ENCODE measurements at regions not wholly inside any gene's neighbourhood (a gene's known extent, or its start where the extent isn't known, plus 50 kb on each side); places are given as distances from the start of the nearest gene placed in this dataset.
"Not testable (repeated sequence)": the region's sequence is repeated elsewhere in the genome, so short reads cannot be mapped to it uniquely, and the experiment has no call there.

GRCh38 chr5:24264547-24264946 lies 380.2 kb downstream of the CDH10 start:
- ATAC-seq (no peak), DNase-seq (no peak)
- Histone ChIP-seq H3K4me3 (no peak overlapping the region), H3K9me3 (no peaks in the 10 kb centered on the region), H3K4me1 (no peaks in the 10 kb centered on the region), H3K36me3 (ENCODE audit: insufficient read depth in 1 of 2, low read depth in 1 of 2) (no peaks in the 10 kb centered on the region), H3K27me3 (ENCODE audit: insufficient read depth in 3 of 3, low read length in 2 of 3) (no peaks in the 10 kb centered on the region), H3K27ac (no peak overlapping the region)
- intact Hi-C loops (cut with DNase I) = no loop called here
- 73 to 76% (median 75%) methylated on average over 5 of the region's 5 CpGs for WGBS, 3 donors
- TF ChIP-seq CTCF (IDR thresholded peaks at IDR 0.05) = no peak

- Histone ChIP-seq H3K27me3 (ENCODE audit: insufficient read depth in 3 of 3, low read length in 2 of 3) (no peaks in the 10 kb centered on the region), H3K36me3 (ENCODE audit: insufficient read depth in 1 of 2, low read depth in 1 of 2) (no peaks in the 10 kb centered on the region), H3K4me1 (no peaks in the 10 kb centered on the region), H3K4me3 (no peak overlapping the region), H3K27ac (no peak overlapping the region), H3K9me3 (no peaks in the 10 kb centered on the region)
- DNase-seq (no peak), ATAC-seq (no peak)
- 63 to 79% (median 78%) methylated on average over 4 of the region's 4 CpGs for WGBS, 3 donors
- TF ChIP-seq CTCF (IDR thresholded peaks at IDR 0.05) = no peak
- intact Hi-C loops (cut with DNase I) = no loop called here
These were observed 379.5 kb downstream of the CDH10 start for GRCh38 chr5:24265306-24265705.

- no peak for DNase-seq
- Histone ChIP-seq H3K4me3 (no peak overlapping the region), H3K9me3 (no peaks in the 10 kb centered on the region), H3K27me3 (ENCODE audit: insufficient read depth in 3 of 3, low read length in 2 of 3) (no peaks in the 10 kb centered on the region), H3K36me3 (ENCODE audit: insufficient read depth in 1 of 2, low read depth in 1 of 2) (no peaks in the 10 kb centered on the region), H3K27ac (no peak overlapping the region), H3K4me1 (no peaks in the 10 kb centered on the region)
- intact Hi-C loops (cut with DNase I) = no loop called here
- ATAC-seq = no peak
- WGBS, 3 donors = 92 to 96% (median 95%) methylated on average over 2 of the region's 2 CpGs
- no peak for TF ChIP-seq CTCF (IDR thresholded peaks at IDR 0.05)
These were observed 376.2 kb downstream of the CDH10 start for GRCh38 chr5:24268482-24269056.

- H3K27ac ChIP-seq; ATAC-seq; DNase-seq; H3K36me3 ChIP-seq (ENCODE audit: insufficient read depth in 1 of 2, low read depth in 1 of 2); H3K9me3 ChIP-seq; H3K4me1 ChIP-seq; H3K27me3 ChIP-seq (ENCODE audit: insufficient read depth in 3 of 3, low read length in 2 of 3); H3K4me3 ChIP-seq; intact Hi-C loops (cut with DNase I): not testable (repeated sequence)
- WGBS, 3 donors = 79 to 87% (median 79%) methylated on average over 5 of the region's 5 CpGs
These were observed 373.1 kb downstream of the CDH10 start for GRCh38 chr5:24271702-24272118.

GRCh38 chr5:24272741-24273140 lies 372.0 kb downstream of the CDH10 start:
- 79 to 82% (median 81%) methylated on average over 7 of the region's 7 CpGs for WGBS, 3 donors

More at GRCh38 chr5:24272741-24273140, 372.0 kb downstream of the CDH10 start:
- no peak for TF ChIP-seq CTCF (IDR thresholded peaks at IDR 0.05)
- no peak for ATAC-seq
- no peak overlapping the region for H3K27ac ChIP-seq
- intact Hi-C loops (cut with DNase I) = no loop called here
- H3K36me3 ChIP-seq (ENCODE audit: insufficient read depth in 1 of 2, low read depth in 1 of 2) = no peaks in the 10 kb centered on the region
- no peak for DNase-seq
- H3K9me3 ChIP-seq = no peaks in the 10 kb centered on the region
- no peak overlapping the region for H3K4me3 ChIP-seq
- no peaks in the 10 kb centered on the region for H3K27me3 ChIP-seq (ENCODE audit: insufficient read depth in 3 of 3, low read length in 2 of 3)
- no peaks in the 10 kb centered on the region for H3K4me1 ChIP-seq
